ENCODE measurements at regions not wholly inside any gene's neighbourhood (a gene's known extent, or its start where the extent isn't known, plus 50 kb on each side); places are given as distances from the start of the nearest gene placed in this dataset.

DNA sequence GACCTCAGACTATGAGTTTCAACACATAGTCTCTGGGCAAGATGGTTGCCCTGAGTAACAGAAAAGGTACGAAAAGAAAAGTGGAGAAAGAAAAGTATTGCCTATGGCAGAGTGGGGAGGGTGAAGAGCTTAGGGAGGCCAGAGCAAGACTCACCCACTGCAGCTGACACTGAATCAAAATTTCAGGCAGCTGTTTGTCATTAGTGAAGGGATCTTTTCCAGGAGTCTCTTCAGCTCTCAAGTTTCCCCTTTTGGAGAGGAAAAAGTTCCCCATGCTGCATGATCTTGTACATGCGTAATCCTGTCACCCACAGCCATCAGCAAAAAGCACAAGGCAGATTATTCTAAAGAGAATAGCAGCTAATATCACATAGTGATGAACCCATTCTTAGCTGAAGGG is 616.9 kb upstream of the GBE1 start:
- intact Hi-C loops (cut with micrococcal nuclease), result no loop called here
- POLR2A ChIA-PET, result no interaction called here
- Histone ChIP-seq H3K9me1 (ENCODE audit: control insufficient read depth, insufficient read depth, low read length) (no peaks in the 10 kb centered on the region), H3K9me3 (replicated peaks; ENCODE audit: control insufficient read depth, insufficient read depth, low read depth, low read length) (no peaks in the 10 kb centered on the region), H2AFZ (ENCODE audit: low read depth, low read length) (no peak overlapping the region), H3K27me3 (ENCODE audit: control insufficient read depth in 2 of 2, insufficient read depth in 2 of 2, low read length in 2 of 2) (no peaks in the 10 kb centered on the region), H3K79me2 (ENCODE audit: control insufficient read depth, insufficient read depth, low read length) (no peaks in the 10 kb centered on the region), H3K36me3 (ENCODE audit: control insufficient read depth, insufficient read depth, low read length) (no peaks in the 10 kb centered on the region), H3K4me1 (replicated peaks in 1 of 2; ENCODE audit: control insufficient read depth in 2 of 2, insufficient read depth in 2 of 2, low read length in 2 of 2) (no peaks in the 10 kb centered on the region), H4K20me1 (replicated peaks; ENCODE audit: control insufficient read depth, insufficient read depth, low read length) (no peaks in the 10 kb centered on the region), H3K27ac (ENCODE audit: extremely low read depth, low read depth, low read length) (no peak overlapping the region), H3K4me3 (no peak overlapping the region), H3K9ac (ENCODE audit: insufficient read depth in 1 of 2, low read depth in 2 of 2, low read length in 2 of 2) (no peak overlapping the region), H3K4me2 (ENCODE audit: insufficient read depth, low read length) (no peak overlapping the region)
- in situ Hi-C loops (cut with MboI), result no loop called here
- 0% methylated on average over 1 of the region's 2 CpGs for WGBS (ENCODE audit: insufficient coverage, low coverage, missing lambda C conversion rate)
- FAIRE-seq (no peak), ATAC-seq (no peak), DNase-seq (ENCODE audit: extremely low read depth in 1 of 4, low spot score in 3 of 4) (no peak)
- CTCF ChIA-PET (ENCODE audit: low intra/inter-chr PET ratio), result no interaction called here
- no TSS peak for BruUV-seq (replicated peaks)
- TF ChIP-seq RBM14 (IDR thresholded peaks at IDR 0.05; ENCODE audit: borderline replicate concordance, insufficient read depth, low read depth, low read length) (no peak), ESRRA (IDR thresholded peaks at IDR 0.05; ENCODE audit: borderline replicate concordance, low read depth) (no peak), TAF15 (IDR thresholded peaks at IDR 0.05; ENCODE audit: low read depth, low read length) (no peak), JUND (IDR thresholded peaks at IDR 0.05; ENCODE audit: borderline replicate concordance, low read depth, low read length) (no peak), JUND (tag; IDR thresholded peaks at IDR 0.05; ENCODE audit: borderline replicate concordance, low read depth, low read length) (no peak), MYBL2 (IDR thresholded peaks at IDR 0.05; ENCODE audit: low read depth) (no peak), MYBL2 (CRISPR knock-in tag; IDR thresholded peaks at IDR 0.05; ENCODE audit: borderline replicate concordance) (no peak), NFRKB (IDR thresholded peaks at IDR 0.05; ENCODE audit: low read depth) (no peak), PRMT5 (CRISPR knock-in tag; IDR thresholded peaks at IDR 0.05) (no peak), KHSRP (IDR thresholded peaks at IDR 0.05) (no peak), HEY1 (CRISPR knock-in tag; IDR thresholded peaks at IDR 0.05; ENCODE audit: borderline replicate concordance) (no peak), ZNF224 (CRISPR knock-in tag; IDR thresholded peaks at IDR 0.05) (no peak)
- TF ChIP-seq, protein P1, sequence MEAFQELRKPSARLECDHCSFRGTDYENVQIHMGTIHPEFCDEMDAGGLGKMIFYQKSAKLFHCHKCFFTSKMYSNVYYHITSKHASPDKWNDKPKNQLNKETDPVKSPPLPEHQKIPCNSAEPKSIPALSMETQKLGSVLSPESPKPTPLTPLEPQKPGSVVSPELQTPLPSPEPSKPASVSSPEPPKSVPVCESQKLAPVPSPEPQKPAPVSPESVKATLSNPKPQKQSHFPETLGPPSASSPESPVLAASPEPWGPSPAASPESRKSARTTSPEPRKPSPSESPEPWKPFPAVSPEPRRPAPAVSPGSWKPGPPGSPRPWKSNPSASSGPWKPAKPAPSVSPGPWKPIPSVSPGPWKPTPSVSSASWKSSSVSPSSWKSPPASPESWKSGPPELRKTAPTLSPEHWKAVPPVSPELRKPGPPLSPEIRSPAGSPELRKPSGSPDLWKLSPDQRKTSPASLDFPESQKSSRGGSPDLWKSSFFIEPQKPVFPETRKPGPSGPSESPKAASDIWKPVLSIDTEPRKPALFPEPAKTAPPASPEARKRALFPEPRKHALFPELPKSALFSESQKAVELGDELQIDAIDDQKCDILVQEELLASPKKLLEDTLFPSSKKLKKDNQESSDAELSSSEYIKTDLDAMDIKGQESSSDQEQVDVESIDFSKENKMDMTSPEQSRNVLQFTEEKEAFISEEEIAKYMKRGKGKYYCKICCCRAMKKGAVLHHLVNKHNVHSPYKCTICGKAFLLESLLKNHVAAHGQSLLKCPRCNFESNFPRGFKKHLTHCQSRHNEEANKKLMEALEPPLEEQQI (IDR thresholded peaks at IDR 0.05), result no peak
- TF ChIP-seq, protein P2, sequence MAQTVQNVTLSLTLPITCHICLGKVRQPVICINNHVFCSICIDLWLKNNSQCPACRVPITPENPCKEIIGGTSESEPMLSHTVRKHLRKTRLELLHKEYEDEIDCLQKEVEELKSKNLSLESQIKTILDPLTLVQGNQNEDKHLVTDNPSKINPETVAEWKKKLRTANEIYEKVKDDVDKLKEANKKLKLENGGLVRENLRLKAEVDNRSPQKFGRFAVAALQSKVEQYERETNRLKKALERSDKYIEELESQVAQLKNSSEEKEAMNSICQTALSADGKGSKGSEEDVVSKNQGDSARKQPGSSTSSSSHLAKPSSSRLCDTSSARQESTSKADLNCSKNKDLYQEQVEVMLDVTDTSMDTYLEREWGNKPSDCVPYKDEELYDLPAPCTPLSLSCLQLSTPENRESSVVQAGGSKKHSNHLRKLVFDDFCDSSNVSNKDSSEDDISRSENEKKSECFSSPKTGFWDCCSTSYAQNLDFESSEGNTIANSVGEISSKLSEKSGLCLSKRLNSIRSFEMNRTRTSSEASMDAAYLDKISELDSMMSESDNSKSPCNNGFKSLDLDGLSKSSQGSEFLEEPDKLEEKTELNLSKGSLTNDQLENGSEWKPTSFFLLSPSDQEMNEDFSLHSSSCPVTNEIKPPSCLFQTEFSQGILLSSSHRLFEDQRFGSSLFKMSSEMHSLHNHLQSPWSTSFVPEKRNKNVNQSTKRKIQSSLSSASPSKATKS (CRISPR knock-in tag; IDR thresholded peaks at IDR 0.05), result no peak
- TF ChIP-seq, protein P3, sequence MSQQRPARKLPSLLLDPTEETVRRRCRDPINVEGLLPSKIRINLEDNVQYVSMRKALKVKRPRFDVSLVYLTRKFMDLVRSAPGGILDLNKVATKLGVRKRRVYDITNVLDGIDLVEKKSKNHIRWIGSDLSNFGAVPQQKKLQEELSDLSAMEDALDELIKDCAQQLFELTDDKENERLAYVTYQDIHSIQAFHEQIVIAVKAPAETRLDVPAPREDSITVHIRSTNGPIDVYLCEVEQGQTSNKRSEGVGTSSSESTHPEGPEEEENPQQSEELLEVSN (IDR thresholded peaks at IDR 0.05; ENCODE audit: borderline replicate concordance in 1 of 2, extremely low read depth in 1 of 2, insufficient read depth in 1 of 2, insufficient read length in 1 of 2, low read depth in 1 of 2, low read length in 1 of 2, poor library complexity in 1 of 2, severe bottlenecking in 1 of 2), result no peak
- TF ChIP-seq, protein P4, sequence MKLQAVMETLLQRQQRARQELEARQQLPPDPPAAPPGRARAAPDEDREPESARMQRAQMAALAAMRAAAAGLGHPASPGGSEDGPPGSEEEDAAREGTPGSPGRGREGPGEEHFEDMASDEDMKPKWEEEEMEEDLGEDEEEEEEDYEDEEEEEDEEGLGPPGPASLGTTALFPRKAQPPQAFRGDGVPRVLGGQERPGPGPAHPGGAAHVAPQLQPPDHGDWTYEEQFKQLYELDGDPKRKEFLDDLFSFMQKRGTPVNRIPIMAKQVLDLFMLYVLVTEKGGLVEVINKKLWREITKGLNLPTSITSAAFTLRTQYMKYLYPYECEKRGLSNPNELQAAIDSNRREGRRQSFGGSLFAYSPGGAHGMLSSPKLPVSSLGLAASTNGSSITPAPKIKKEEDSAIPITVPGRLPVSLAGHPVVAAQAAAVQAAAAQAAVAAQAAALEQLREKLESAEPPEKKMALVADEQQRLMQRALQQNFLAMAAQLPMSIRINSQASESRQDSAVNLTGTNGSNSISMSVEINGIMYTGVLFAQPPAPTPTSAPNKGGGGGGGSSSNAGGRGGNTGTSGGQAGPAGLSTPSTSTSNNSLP (IDR thresholded peaks at IDR 0.05; ENCODE audit: borderline replicate concordance, low read depth, low read length), result no peak
